ENCODE measurements at regions not wholly inside any gene's neighbourhood (a gene's known extent, or its start where the extent isn't known, plus 50 kb on each side); places are given as distances from the start of the nearest gene placed in this dataset.

DNA sequence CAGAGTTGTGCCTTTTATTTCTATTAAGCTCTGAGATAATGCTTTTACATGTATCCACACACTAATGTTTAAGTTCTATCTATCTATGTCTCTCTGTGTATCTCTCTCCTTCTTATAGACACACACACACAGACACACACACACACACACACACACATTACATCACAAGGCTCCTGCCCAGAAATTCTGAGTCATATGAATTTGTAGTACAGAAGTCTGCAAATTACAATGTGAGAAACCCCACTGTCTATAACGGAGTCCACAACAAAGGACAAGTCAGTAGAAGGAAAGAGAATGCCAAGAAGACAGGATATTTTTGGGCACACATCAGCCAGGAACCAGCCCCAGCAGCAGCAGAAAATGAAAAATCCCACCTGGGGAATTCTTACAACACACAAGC, 142.4 kb downstream of the EN1 start:
- TF ChIP-seq, protein P1, sequence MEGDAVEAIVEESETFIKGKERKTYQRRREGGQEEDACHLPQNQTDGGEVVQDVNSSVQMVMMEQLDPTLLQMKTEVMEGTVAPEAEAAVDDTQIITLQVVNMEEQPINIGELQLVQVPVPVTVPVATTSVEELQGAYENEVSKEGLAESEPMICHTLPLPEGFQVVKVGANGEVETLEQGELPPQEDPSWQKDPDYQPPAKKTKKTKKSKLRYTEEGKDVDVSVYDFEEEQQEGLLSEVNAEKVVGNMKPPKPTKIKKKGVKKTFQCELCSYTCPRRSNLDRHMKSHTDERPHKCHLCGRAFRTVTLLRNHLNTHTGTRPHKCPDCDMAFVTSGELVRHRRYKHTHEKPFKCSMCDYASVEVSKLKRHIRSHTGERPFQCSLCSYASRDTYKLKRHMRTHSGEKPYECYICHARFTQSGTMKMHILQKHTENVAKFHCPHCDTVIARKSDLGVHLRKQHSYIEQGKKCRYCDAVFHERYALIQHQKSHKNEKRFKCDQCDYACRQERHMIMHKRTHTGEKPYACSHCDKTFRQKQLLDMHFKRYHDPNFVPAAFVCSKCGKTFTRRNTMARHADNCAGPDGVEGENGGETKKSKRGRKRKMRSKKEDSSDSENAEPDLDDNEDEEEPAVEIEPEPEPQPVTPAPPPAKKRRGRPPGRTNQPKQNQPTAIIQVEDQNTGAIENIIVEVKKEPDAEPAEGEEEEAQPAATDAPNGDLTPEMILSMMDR (conservative IDR thresholded peaks at IDR 0.05; ENCODE audit: low read depth, low read length): no peak
- no peak for TF ChIP-seq EZH2 (IDR thresholded peaks at IDR 0.05; ENCODE audit: borderline replicate concordance, low read depth, low read length, poor library complexity, severe bottlenecking)

All from A673 (cell line).